Stimulated activated naive CD8-positive, alpha-beta T cell treated with anti-CD3 and anti-CD28 coated beads, Interleukin-15, Interleukin-2, amounts not matched to agents 100 U/mL and 50 U/mL, for 24 hours (primary cell): ENCODE measurements at regions not wholly inside any gene's neighbourhood (a gene's known extent, or its start where the extent isn't known, plus 50 kb on each side); places are given as distances from the start of the nearest gene placed in this dataset.

Source experiments
- ATAC-seq: fragments of 150-1000 bp; cut with Tn5 transposase; one replicate; pipeline ENCODE4 v1.10.0; 2021
- DNase-seq: peaks from one replicate; pipeline ENCODE4 v3.0.0; 2021

DNA sequence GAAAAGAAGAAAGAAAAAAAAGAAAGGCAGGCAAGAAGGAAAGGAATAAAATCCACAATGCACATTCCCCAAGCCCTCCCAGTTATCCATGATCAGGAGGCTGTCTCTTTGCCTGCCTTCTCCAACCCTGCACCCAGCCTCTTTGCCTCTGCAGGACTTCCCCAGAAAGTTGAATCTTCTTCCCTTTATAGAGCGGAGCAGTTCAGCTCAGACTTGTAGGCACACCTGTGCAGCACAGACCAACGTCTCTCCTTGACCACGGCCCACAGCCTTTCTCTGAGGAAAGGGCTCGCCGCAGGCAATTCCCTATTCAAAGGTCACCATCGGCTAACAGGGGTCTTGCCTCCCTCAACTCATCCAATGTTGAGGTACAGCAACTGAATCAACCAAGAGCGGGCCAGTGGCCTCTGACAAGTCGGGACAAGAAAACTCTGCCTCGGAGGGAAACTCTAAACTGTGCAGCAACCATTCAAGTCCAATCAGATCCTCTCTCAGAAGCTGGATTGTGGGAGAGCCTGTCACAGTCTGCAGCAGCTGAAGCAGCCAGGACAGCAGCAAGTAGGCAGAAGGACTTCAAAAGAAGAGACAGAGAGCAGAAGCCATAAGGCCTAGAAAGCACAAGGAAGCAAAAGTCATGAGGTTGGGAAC lies 529.2 kb upstream of the JARID2 start:
- ATAC-seq, result no peak

GRCh38 chr6:14717307-14717706 lies 528.6 kb upstream of the JARID2 start:
- DNase-seq (no peak), ATAC-seq (peak; percentile 75)

More for the DNA sequence above, 529.2 kb upstream of the JARID2 start:
- DNase-seq, result no peak

DNA sequence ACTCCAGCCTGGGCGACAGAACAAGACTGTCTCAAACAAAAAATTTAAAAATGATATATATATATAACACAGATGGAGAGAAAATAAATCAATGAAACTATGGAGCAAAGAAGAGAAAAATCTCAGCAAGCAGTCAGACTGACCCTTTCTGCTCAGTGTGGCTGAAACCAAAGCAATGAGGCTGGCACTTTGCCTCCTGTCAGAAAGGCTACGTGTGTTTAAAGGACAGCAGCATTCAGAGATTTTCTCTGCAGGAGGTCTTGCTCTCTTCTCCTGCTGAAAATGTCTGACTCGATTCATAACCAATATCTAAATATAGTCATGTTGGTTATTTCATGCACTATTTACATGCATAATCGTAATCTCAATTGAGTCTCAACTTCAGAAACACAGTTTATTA lies 527.0 kb upstream of the JARID2 start:
- no peak for ATAC-seq
- DNase-seq, result no peak

DNA sequence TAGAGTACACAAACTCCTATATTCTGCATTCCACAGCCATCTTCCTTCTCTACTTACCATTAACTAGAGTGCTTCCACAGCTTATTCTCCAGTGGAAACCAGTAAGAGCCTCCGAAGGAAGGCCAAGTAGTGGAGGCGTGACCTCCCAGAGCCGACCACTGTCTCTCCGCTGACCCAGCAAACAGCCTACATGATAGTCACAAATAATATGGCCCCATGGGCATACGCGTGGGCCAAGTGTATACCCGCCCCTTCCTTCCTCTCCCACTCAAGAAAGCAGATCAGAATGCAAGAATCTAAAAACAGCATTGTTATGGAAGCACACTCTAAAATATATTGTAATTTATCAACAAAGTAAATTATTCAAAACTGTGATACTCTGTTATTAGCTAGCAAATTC lies 526.6 kb upstream of the JARID2 start:
- ATAC-seq (no peak), DNase-seq (no peak)

GRCh38 chr6:14720411-14721102 lies 525.3 kb upstream of the JARID2 start:
- DNase-seq (no peak), ATAC-seq (no peak)

- no peak for ATAC-seq
These were observed 524.6 kb upstream of the JARID2 start for GRCh38 chr6:14721103-14721758.

DNA sequence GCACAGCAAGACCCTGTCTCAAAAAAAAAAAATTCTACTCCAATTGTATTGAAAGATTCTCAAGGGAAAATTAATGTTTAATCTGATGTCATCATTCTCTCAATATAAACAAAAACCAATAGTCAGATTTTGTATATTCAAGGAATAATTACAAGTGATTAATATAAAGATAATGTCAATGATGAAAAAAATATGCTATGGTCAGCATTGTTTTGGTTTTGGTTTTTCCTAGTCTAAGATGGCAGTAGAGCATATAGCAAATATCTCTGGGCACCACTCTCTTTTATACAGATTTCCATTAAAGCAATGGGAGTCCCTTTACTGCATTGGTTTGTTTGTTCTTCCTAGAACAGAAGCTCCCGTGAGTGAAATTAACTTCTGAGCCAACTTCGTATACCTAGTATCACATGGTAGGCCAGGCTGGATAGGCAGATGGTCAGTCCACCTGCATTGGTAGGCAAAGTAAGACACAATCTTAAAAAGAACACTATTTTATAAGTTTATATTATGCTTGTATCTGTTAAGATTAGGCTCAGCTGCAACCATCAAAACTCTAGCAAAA lies 523.8 kb upstream of the JARID2 start:
- no peak for ATAC-seq
- no peak for DNase-seq

More at GRCh38 chr6:14721103-14721758, 524.6 kb upstream of the JARID2 start:
- DNase-seq, result no peak

DNA sequence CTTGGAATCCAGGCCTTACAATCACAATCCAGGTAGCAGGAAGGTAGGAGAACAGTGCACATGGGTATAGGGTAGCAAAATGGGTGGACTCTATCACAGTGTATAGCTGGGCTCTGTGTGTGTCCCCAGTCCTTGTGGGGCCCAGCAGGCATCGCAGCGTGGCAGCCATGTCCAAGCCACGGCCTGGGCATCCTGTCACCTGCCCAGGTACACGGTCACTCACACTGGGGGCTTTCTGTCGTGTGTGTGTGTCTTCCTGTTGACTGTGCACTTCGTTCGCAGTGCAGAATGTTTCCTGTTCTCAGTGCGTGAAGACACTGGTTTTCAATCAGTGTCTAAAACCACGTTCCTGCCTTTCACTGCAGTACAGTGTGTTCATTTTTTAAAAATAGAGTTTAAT lies 523.2 kb upstream of the JARID2 start:
- ATAC-seq (peak; percentile 19), DNase-seq (no peak)

GRCh38 chr6:14723535-14724086 lies 522.3 kb upstream of the JARID2 start:
- DNase-seq (no peak), ATAC-seq (no peak)

DNA sequence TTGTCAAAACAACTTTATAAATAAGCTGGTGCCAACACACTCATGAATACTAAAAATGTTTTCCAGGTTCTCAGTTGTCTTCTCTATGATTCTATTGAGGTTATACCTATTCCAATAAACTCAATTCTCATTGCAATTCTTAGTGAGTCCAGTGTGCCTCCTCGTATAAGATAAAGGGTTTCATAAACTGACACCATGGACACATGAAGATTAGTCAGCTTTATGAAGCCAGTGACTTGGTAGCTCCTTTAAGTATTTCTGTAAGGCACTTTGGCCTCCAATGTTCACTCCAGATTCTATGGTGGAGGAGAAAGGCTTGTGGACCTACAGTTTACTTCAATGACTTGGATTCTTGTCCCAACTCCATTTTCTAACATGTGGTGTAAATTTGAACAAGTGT lies 521.3 kb upstream of the JARID2 start:
- ATAC-seq (no peak), DNase-seq (no peak)

DNA sequence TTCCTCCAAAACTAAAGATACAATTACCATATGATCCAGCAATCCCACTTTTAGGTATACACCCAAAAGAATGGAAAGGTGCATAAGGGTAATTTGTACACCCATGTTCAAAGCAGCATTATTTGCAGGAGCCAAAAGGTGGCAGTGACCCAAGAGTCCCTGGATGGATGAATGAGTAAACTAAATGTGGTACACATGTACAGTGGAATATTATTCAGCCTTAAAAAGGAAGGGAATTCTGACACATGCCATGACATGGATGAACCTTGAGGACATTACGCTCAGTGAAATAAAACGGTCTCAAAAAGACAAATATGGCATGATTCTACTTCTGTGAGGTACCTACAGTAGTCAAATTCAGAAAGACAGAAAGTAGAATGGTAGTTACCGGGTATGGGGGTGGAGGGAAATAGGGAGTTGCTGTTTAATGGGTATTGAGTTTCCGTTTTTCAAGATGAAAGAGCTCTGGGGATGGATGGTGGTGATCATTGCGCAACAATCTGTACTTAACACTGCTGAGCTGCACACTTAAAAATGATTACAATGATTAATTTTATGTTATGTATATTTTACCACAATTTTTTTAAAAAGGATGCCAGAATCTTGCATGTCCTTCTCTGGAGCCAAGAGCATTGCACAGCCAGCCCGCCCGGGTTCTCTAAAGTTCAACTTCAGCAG lies 518.9 kb upstream of the JARID2 start:
- ATAC-seq, result no peak
- DNase-seq, result no peak

DNA sequence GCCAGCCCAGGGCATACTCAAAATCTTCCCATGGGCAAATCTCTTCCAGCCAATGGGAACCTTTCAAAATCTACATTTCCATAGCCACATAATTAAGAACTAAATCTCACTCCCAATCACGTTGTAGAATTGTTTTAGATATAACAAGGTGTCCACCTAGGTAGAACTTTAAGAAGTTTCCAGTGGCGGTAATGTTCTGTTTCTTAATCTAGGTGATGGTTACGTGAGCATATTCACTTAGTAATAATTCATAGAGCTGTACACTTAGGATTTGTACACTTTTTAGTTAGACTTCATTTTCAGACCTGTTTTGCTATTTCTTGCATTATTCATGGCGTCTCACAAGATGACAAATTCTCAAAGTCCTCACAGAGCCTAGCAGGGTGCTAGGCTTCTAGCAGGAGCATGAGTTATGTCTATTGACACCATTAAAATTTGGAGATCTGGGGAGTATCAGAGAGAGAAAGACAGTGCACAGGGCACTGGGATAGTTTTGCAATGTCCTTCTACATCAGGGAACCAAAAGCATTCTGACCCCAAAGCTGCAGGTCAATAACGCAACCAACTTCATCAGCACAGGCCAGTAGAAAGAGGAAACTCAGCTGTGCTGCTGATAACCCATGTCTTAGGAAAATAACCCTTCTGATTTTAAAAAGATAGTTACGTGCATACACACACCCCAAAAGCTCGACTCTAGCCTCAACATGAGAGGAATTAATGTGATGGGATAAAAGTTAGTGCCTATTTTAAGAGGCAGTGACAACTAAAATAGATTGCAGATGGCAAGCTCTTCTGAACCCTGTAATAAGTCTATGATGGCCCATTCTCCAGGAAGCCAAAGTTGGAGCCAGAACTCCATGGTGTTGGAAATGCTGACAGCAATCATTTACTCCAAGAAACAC lies 518.1 kb upstream of the JARID2 start:
- ATAC-seq, result no peak
- DNase-seq, result peak; percentile 2

DNA sequence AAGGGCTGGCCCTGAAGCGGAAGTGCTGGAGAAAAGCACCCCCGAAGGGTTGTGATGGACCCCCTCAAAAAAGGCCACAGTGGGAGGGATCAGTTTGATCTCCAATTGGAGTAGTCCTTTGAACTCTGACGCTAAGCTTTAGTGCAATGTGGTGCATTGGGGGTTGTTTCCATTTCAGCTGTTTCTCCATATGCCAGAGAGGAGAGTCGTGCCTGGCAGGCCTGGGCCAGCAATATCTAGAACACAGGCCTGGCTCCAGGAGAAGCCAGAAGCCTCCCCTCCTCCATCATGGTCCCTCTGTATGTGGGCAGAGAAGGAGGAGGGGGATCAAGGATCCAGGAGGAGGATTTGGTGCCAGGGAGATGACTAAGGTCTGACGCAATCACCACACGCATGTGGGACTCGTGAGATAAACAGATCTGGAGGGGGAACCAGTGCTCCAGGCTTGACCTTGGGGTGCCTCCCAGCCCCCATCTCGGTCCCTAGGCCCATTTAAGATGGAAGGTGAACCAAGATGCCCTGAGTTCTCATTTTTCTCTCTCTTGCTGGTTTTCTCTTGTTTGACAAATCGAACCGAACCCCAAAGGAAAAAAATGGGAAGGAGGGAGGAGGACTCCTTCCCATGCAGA lies 517.4 kb upstream of the JARID2 start:
- ATAC-seq (no peak), DNase-seq (peak; percentile 20)

DNA sequence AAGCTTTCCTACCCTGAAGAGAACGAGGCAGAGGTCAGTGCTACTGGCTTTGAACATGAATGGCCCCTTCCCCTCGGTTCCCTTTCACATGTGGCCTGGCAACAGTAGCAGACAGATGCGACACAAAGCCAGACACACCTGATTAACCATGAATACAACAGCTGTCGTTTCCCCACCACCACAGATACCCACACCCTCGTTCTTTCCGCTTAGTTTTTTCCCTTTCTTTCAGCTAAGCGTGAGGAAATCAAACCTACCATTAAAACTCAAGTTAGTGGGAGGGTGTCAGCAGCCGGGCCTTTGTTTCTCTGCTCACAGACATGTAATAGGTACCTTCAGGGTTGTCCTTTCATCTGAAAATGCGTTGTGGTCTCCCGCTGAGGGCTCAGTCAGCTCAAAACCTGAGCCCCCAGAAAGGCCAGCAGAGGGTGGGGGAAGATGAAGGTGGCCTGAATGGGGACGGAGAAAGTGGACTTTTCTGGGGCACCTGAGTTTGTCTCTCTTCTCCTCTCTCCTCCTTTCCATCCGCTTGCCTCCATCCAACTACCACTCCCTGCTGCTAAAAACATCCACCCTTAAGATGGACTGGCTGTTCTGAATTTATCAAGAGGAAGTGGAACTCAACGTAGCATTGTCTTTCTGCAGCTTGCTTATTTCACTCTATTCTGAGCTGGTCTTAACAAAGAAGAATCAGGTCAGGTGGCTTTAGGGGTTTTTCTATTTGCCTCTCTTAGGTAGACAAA lies 516.6 kb upstream of the JARID2 start:
- ATAC-seq (no peak), DNase-seq (peak; percentile 43)

GRCh38 chr6:14730654-14731053 lies 515.2 kb upstream of the JARID2 start:
- DNase-seq (peak; percentile 4), ATAC-seq (no peak)

- peak; percentile 19 for DNase-seq
- ATAC-seq, result no peak
These were observed 514.3 kb upstream of the JARID2 start for GRCh38 chr6:14731611-14732010.

DNA sequence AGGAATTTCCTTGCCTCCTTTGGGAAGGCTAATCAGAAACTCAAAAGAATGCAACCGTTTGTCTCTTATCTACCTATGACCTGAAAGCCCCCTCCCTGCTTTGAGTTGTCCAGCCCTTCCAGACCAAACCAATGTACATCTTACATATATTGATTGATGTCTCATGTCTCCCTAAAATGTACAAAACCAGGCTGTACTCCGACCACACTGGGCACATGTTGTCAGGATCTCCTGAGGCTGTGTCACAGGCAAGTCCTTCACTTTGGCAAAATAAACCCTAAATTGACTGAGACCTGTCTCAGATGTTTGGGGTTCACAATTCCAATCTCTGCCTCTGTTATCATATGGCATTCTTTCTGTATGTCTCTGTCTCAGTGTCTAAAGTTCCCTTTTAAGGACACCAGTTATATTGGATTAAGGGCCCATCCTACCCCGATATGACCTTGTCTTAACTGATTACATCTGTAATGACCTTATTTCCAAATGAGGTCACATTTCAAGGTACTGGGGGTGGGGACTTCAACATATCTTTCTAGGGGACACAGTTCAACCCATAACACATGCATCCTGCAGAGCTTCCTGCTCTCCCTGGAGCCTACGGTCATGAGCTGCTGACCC lies 513.5 kb upstream of the JARID2 start:
- DNase-seq, result peak; percentile 14
- ATAC-seq, result no peak

GRCh38 chr6:14732844-14733757 lies 512.8 kb upstream of the JARID2 start:
- peak; percentile 62 for DNase-seq
- peak; percentile 80 for ATAC-seq
